HepG2 (cell line): ENCODE measurements at regions not wholly inside any gene's neighbourhood (a gene's known extent, or its start where the extent isn't known, plus 50 kb on each side); places are given as distances from the start of the nearest gene placed in this dataset.

ENCODE experiments used
- ATAC-seq: fragments of 200-7000 bp; cut with Tn5 transposase; 3 replicates; pipeline ENCODE4 v1.9.1; 2020; ENCODE audit warnings: mild to moderate bottlenecking, moderate library complexity
- BruUV-seq: library from RNA; stranded (reverse); fragments of 400-500 nt; replicated peaks from 2 replicates; lab custom pipeline; 2021; lab: Mats Ljungman, UMichigan
- CTCF ChIA-PET: fragments of 300-600 bp; formaldehyde crosslinking; extraction: SDS; loops from one replicate; lab custom pipeline; 2021; ENCODE audit warnings: low total read pairs, inconsistent platforms, low intra/inter-chr PET ratio; lab: Yijun Ruan, JAX
- POLR2A ChIA-PET: fragments of 350-600 bp; sonication (Branson Sonifier 250); formaldehyde crosslinking; loops from one replicate; lab custom pipeline; 2020; ENCODE audit warnings: antibody characterized with exemption, inconsistent platforms; lab: Yijun Ruan, JAX
- DNase-seq: peaks from one replicate; pipeline ENCODE4 v3.0.0-alpha.2; 2015; ENCODE audit warnings: low spot score
- FAIRE-seq: peaks from 3 replicates; lab custom pipeline; 2011; peaks lifted over from hg19 to GRCh38; lab: Jason Lieb, UNC
- H2AFZ ChIP-seq: one replicate; pipeline ENCODE4 v1.6.1; 2011; ENCODE audit warnings: low read length, inconsistent platforms
- H3K27ac ChIP-seq: fragments of 300-600 bp; 3 replicates; pipeline ENCODE4 v1.8.0; 2011; ENCODE audit warnings: mixed run types, mild to moderate bottlenecking, mixed read lengths, low read length, inconsistent platforms; ENCODE audit not compliant: insufficient read depth; ENCODE audit errors: extremely low read length
- H3K27me3 ChIP-seq, 2 experiments: fragments of 200-600 bp in 1 of 2; 2 replicates in 1 of 2; 3 replicates in 1 of 2; pipeline versions ENCODE4 v1.6.0 to v1.8.0; 2011; ENCODE audit warnings: low read length in 2 of 2, mild to moderate bottlenecking in 2 of 2, moderate library complexity in 2 of 2, inconsistent platforms in 1 of 2; ENCODE audit not compliant: insufficient read depth in 2 of 2, control insufficient read depth in 1 of 2
- H3K36me3 ChIP-seq, 2 experiments: fragments of 200-600 bp in 1 of 2; replicated peaks in 1 of 2; 2 replicates in 1 of 2; 3 replicates in 1 of 2; pipeline versions ENCODE4 v1.5.1 to v1.8.0; 2011; ENCODE audit warnings: low read length in 2 of 2, inconsistent platforms in 1 of 2; ENCODE audit not compliant: insufficient read depth in 2 of 2, control insufficient read depth in 1 of 2
- H3K4me1 ChIP-seq: 2 replicates; pipeline ENCODE4 v1.5.1; 2012; ENCODE audit warnings: low read length, inconsistent platforms; ENCODE audit not compliant: insufficient read depth
- H3K4me2 ChIP-seq: 2 replicates; pipeline ENCODE4 v1.6.0; 2011; ENCODE audit warnings: low read depth, low read length, inconsistent platforms
- H3K4me3 ChIP-seq, 3 experiments: fragments of 200-600 bp in 1 of 3; sonication (generic), shearing (Covaris generic) in 1 of 3; replicated peaks in 1 of 3; 2 replicates each; pipeline ENCODE4 v1.5.1; 2011 to 2016; ENCODE audit warnings: low read length in 3 of 3, inconsistent platforms in 2 of 3, low read depth in 2 of 3, mild to moderate bottlenecking in 2 of 3, control low read depth in 1 of 3, mixed read lengths in 1 of 3; ENCODE audit not compliant: insufficient read depth in 1 of 3
- H3K79me2 ChIP-seq: one replicate; pipeline ENCODE4 v1.6.1; 2011; ENCODE audit warnings: low read length, inconsistent platforms; ENCODE audit not compliant: insufficient read depth
- H3K9ac ChIP-seq: 2 replicates; pipeline ENCODE4 v1.6.0; 2011; ENCODE audit warnings: mild to moderate bottlenecking, low read depth, low read length, inconsistent platforms; ENCODE audit not compliant: insufficient read depth
- H3K9me3 ChIP-seq: 2 replicates; pipeline ENCODE4 v1.5.1; 2012; ENCODE audit warnings: mild to moderate bottlenecking, low read length
- H4K20me1 ChIP-seq: 2 replicates; pipeline ENCODE4 v1.6.0; 2011; ENCODE audit warnings: inconsistent platforms, mild to moderate bottlenecking, low read length, moderate library complexity; ENCODE audit not compliant: insufficient read depth
- CEBPB ChIP-seq: IDR thresholded peaks from 2 replicates; pipeline ENCODE4 v1.6.1; 2011; ENCODE audit warnings: low read depth, low read length, improper control_type of control experiment, borderline replicate concordance
- JARID2 ChIP-seq: sonication (generic); formaldehyde crosslinking; IDR thresholded peaks from 2 replicates; pipeline ENCODE4 v1.8.1; 2023; ENCODE audit warnings: missing genetic modification reagents, inconsistent platforms; ENCODE audit not compliant: insufficient replicate concordance
- MED13 ChIP-seq: sonication (generic); formaldehyde crosslinking; IDR thresholded peaks from 2 replicates; pipeline ENCODE4 v1.5.0; 2020; ENCODE audit warnings: missing genetic modification reagents
- MEF2D ChIP-seq: sonication (generic); formaldehyde crosslinking; IDR thresholded peaks from 2 replicates; pipeline ENCODE4 v1.5.1; 2020; ENCODE audit warnings: mild to moderate bottlenecking, missing genetic modification reagents
- MZF1 ChIP-seq: sonication (generic); formaldehyde crosslinking; IDR thresholded peaks from 2 replicates; pipeline ENCODE4 v1.8.1; 2023; ENCODE audit warnings: mild to moderate bottlenecking, missing genetic modification reagents, borderline replicate concordance
- ONECUT2 ChIP-seq: sonication (generic); formaldehyde crosslinking; IDR thresholded peaks from 2 replicates; pipeline ENCODE4 v1.4.0; 2020; ENCODE audit warnings: missing genetic modification reagents
- SNAPC2 ChIP-seq: sonication (generic); formaldehyde crosslinking; IDR thresholded peaks from 2 replicates; pipeline ENCODE4 v1.8.1; 2022; ENCODE audit warnings: mild to moderate bottlenecking, missing genetic modification reagents
- TBL1XR1 ChIP-seq: fragments of 150-350 bp; IDR thresholded peaks from 2 replicates; pipeline ENCODE4 v1.6.1; 2014; ENCODE audit warnings: borderline replicate concordance, low read length; ENCODE audit not compliant: partially characterized antibody
- TEAD2 ChIP-seq: sonication (generic); formaldehyde crosslinking; IDR thresholded peaks from 2 replicates; pipeline ENCODE4 v1.9.0; 2021; ENCODE audit warnings: missing genetic modification reagents
- TIGD3 ChIP-seq: sonication (generic); formaldehyde crosslinking; IDR thresholded peaks from 2 replicates; pipeline ENCODE4 v1.5.1; 2020; ENCODE audit warnings: mild to moderate bottlenecking, missing genetic modification reagents, borderline replicate concordance
- ZNF224 ChIP-seq: sonication (generic); formaldehyde crosslinking; IDR thresholded peaks from 2 replicates; pipeline ENCODE4 v1.5.0; 2020; ENCODE audit warnings: mild to moderate bottlenecking, missing genetic modification reagents
- ZNF274 ChIP-seq: sonication (generic); formaldehyde crosslinking; IDR thresholded peaks from 2 replicates; pipeline ENCODE4 v1.5.1; 2020; ENCODE audit warnings: mild to moderate bottlenecking, missing genetic modification reagents
- ZNF550 ChIP-seq: sonication (generic); formaldehyde crosslinking; IDR thresholded peaks from 2 replicates; pipeline ENCODE4 v1.4.0; 2020; ENCODE audit warnings: mild to moderate bottlenecking, missing genetic modification reagents, borderline replicate concordance
- WGBS: methylation state at CpG from one replicate; pipeline ENCODE4 v1.1.6; 2017; ENCODE audit warnings: low lambda C conversion rate; 5-methylcytosine and 5-hydroxymethylcytosine counted together
- in situ Hi-C: cut with HindIII; loops from 2 replicates; pipeline ENCODE4 v1.10.0; 2017; ENCODE audit warnings: low pct_unique_long_range_greater_than_20kb; ENCODE audit not compliant: extremely low pct_ligation_motif_present
- intact Hi-C: fragments of 100-400 bp; cut with micrococcal nuclease; formaldehyde crosslinking; loops from one replicate; pipeline ENCODE4 v1.10.0; 2022; ENCODE audit not compliant: unreplicated experiment
- TF ChIP-seq, protein P1 (sequence below): sonication (generic); formaldehyde crosslinking; IDR thresholded peaks from 2 replicates; pipeline ENCODE4 v1.4.0; 2020; ENCODE audit warnings: low read depth, mild to moderate bottlenecking, missing genetic modification reagents
- TF ChIP-seq, protein P2 (sequence below): sonication (generic); formaldehyde crosslinking; IDR thresholded peaks from 2 replicates; pipeline ENCODE4 v1.8.1; 2023; ENCODE audit warnings: missing genetic modification reagents, mild to moderate bottlenecking, borderline replicate concordance
- TF ChIP-seq, protein P3 (sequence below), 2 experiments: sonication (generic) in 1 of 2; formaldehyde crosslinking in 1 of 2; IDR thresholded peaks; 2 replicates each; pipeline versions ENCODE4 v1.5.1 to v1.6.1; 2011 to 2020; ENCODE audit warnings: borderline replicate concordance in 1 of 2, low read depth in 1 of 2, low read length in 1 of 2, mild to moderate bottlenecking in 1 of 2, missing genetic modification reagents in 1 of 2, moderate library complexity in 1 of 2

- TF ChIP-seq, protein P1, sequence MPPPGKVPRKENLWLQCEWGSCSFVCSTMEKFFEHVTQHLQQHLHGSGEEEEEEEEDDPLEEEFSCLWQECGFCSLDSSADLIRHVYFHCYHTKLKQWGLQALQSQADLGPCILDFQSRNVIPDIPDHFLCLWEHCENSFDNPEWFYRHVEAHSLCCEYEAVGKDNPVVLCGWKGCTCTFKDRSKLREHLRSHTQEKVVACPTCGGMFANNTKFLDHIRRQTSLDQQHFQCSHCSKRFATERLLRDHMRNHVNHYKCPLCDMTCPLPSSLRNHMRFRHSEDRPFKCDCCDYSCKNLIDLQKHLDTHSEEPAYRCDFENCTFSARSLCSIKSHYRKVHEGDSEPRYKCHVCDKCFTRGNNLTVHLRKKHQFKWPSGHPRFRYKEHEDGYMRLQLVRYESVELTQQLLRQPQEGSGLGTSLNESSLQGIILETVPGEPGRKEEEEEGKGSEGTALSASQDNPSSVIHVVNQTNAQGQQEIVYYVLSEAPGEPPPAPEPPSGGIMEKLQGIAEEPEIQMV (CRISPR knock-in tag) = no peak
- no peak for TF ChIP-seq ZNF224 (CRISPR knock-in tag)
- TF ChIP-seq JARID2 = no peak
- TF ChIP-seq, all 625 proteins: peak for 0
These were observed 164.9 kb downstream of the ESM1 start (continued) for GRCh38 chr5:54820346-54821134.

DNA sequence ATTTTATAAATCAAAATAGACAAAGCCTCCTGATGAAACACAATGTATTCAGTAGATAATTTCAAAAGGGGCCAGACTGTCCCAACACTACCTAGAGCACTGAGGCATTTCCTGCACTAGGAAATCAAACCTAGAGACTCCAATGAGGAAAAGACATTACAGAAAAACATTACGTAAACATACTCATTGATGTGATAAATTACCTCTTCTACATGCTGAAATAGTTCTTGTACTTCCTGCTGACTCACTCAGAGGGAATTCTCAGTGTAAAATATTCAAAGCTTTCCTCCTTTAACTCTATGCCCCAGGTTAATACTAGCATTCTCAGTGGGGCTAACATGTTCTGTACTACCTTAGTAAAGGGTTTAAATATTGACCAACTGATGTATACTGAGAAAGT lies 178.0 kb downstream of the ESM1 start:
- H3K9me3 ChIP-seq = no peaks in the 10 kb centered on the region
- no peaks in the 10 kb centered on the region for H3K27me3 ChIP-seq
- H3K27ac ChIP-seq = no peak overlapping the region
- WGBS = 29% methylated on average over 1 of the region's 1 CpG
- H3K36me3 ChIP-seq = no peaks in the 10 kb centered on the region
- CTCF ChIA-PET = no interaction called here
- no peak overlapping the region for H3K9ac ChIP-seq
- no peak overlapping the region for H3K4me2 ChIP-seq
- POLR2A ChIA-PET = no interaction called here
- no peaks in the 10 kb centered on the region for H4K20me1 ChIP-seq
- H3K79me2 ChIP-seq = no peaks in the 10 kb centered on the region
- no peak for DNase-seq
- intact Hi-C loops = no loop called here
- no peak overlapping the region for H3K4me3 ChIP-seq
- H2AFZ ChIP-seq = no peak overlapping the region
- FAIRE-seq = no peak
- no peak for ATAC-seq
- no peaks in the 10 kb centered on the region for H3K4me1 ChIP-seq
- BruUV-seq = no TSS peak
- in situ Hi-C loops = no loop called here
- TF ChIP-seq, protein P2, sequence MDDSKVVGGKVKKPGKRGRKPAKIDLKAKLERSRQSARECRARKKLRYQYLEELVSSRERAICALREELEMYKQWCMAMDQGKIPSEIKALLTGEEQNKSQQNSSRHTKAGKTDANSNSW (CRISPR knock-in tag) = no peak
- TF ChIP-seq ONECUT2 (CRISPR knock-in tag) (no peak), TIGD3 (CRISPR knock-in tag) (no peak), MZF1 (CRISPR knock-in tag) (no peak), SNAPC2 (no peak), MEF2D (CRISPR knock-in tag) (no peak), TEAD2 (no peak), MED13 (CRISPR knock-in tag) (no peak), ZNF274 (CRISPR knock-in tag) (no peak), TBL1XR1 (no peak), CEBPB (no peak), ZNF550 (CRISPR knock-in tag) (no peak)
- TF ChIP-seq, protein P3, sequence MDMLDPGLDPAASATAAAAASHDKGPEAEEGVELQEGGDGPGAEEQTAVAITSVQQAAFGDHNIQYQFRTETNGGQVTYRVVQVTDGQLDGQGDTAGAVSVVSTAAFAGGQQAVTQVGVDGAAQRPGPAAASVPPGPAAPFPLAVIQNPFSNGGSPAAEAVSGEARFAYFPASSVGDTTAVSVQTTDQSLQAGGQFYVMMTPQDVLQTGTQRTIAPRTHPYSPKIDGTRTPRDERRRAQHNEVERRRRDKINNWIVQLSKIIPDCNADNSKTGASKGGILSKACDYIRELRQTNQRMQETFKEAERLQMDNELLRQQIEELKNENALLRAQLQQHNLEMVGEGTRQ (IDR thresholded peaks at IDR 0.05; ENCODE audit: low read depth, low read length) = no peak
- TF ChIP-seq, protein P3 (CRISPR knock-in tag; IDR thresholded peaks at IDR 0.05; ENCODE audit: borderline replicate concordance) = no peak
